D721Med (cell line): ENCODE measurements at regions not wholly inside any gene's neighbourhood (a gene's known extent, or its start where the extent isn't known, plus 50 kb on each side); places are given as distances from the start of the nearest gene placed in this dataset.

ENCODE experiments used
- DNase-seq: peaks from one replicate; pipeline ENCODE4 v3.0.0; 2011; ENCODE audit warnings: low spot score; ENCODE audit not compliant: insufficient read length
- FAIRE-seq: peaks from 2 replicates; lab custom pipeline; 2011; peaks lifted over from hg19 to GRCh38; lab: Jason Lieb, UNC
- TF ChIP-seq, protein P1 (sequence below): IDR thresholded peaks from 2 replicates; pipeline ENCODE4 v1.5.1; 2012; ENCODE audit warnings: mild to moderate bottlenecking, control low read depth; ENCODE audit not compliant: insufficient read depth; ENCODE audit errors: missing control alignments

DNA sequence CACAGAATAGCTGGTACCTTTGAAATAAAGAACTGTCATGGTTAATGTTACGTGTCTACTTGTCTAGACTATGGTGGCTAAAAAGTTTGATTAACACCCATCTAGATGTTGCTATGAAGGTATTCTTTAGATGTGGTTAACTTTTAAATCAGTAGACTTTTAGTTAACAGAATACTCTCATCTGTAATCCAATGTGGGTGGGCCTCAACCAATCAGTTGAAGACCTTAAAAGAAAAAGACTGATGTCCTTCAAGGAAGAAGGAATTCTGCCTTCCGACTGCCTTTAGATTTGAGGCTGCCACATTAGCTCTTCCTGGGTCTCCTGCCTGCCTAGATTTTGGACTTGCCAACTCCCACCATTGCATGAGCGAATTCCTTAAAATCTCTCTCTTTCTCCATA is 113.0 kb upstream of the CACUL1 start:
- TF ChIP-seq, protein P1, sequence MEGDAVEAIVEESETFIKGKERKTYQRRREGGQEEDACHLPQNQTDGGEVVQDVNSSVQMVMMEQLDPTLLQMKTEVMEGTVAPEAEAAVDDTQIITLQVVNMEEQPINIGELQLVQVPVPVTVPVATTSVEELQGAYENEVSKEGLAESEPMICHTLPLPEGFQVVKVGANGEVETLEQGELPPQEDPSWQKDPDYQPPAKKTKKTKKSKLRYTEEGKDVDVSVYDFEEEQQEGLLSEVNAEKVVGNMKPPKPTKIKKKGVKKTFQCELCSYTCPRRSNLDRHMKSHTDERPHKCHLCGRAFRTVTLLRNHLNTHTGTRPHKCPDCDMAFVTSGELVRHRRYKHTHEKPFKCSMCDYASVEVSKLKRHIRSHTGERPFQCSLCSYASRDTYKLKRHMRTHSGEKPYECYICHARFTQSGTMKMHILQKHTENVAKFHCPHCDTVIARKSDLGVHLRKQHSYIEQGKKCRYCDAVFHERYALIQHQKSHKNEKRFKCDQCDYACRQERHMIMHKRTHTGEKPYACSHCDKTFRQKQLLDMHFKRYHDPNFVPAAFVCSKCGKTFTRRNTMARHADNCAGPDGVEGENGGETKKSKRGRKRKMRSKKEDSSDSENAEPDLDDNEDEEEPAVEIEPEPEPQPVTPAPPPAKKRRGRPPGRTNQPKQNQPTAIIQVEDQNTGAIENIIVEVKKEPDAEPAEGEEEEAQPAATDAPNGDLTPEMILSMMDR = no peak
- FAIRE-seq (no peak), DNase-seq (no peak)

DNA sequence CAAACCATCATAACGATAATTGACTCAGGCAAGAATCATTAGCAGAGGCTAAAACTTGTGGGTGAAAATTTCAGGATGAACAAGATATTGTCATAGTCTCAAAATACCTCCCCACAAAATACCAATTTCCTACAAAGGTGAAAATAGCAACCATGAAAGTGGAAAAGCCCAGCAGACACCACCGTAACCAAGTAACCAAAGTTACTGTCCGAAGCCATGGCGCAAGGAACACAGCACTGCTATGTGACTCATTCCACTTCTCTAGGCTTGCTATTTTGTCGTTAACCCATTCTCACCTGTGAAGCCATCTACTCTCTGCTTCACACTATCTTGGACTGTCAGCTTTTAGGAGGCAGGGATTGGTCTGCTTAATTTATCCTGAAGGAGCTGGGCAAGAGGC is 113.8 kb upstream of the CACUL1 start:
- FAIRE-seq = no peak
- TF ChIP-seq, protein P1 = no peak
- no peak for DNase-seq

DNA sequence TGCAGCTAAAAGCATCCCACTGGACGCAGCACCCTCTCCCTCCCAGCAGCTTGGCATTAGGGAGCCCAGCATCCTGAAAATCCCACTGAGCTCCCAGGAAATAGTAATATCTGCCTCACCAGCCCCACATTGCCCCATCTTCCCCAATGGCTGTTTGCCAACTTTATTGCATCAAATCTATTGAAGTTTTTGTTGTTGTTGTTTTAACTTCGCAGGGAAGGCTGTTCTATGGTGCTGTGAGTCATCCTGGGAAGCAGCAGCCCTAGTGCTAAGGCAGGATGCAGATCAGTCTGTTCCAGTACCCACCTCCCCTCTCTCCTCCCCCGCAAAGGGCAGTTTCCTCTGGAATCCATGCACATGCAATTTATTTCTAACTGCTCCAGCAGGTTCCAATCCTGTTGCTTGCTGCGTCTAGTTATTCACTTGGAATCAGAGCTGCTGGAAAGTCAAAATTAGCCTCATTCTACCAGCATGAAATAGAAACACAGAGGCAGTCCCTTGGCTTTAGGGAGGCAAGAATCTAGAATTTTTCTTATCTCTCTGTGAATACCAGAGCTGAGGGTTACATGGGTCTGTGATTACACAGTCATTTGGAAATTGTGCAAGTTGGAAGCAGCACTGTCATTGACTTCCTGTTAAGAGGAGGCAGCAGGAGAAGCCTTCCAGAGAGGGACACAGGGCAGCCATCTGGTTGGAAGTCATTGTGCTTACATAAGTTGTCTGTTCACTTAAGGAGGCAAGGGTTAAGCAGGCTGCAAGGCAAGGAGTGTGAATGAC is 115.9 kb upstream of the CACUL1 start:
- no peak for DNase-seq
- no peak for FAIRE-seq

DNA sequence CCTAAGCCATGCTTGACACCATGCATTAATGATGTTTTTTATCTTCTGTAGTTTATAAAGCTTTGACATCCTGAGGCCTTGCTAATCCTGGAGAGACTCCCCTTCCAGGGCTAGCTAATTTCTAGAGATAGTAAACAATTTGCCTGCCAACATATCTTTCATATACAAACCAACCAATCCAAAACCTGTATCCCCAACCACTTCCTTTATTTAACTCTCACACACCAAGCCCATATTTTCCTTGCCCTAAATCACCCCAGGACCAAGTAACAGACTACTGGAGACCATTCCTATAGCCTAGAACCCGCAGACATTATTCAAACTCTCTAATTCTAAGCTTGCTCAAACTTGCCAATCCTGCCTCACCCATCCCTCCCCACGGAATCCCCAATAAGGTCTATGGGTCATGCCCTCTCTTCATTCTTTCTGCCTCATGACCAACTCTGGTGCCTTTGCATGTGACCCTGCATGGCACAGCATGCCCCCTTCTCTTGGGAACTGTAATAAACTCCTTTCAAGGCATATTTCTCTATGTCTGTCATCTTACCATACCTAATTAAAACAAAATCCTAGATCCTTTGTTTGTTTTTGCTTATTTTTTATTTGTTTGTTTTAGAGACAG is 116.6 kb upstream of the CACUL1 start:
- DNase-seq = no peak
- TF ChIP-seq, protein P1 = no peak
- no peak for FAIRE-seq

More for the DNA sequence above, 115.9 kb upstream of the CACUL1 start:
- TF ChIP-seq, protein P1 = no peak

DNA sequence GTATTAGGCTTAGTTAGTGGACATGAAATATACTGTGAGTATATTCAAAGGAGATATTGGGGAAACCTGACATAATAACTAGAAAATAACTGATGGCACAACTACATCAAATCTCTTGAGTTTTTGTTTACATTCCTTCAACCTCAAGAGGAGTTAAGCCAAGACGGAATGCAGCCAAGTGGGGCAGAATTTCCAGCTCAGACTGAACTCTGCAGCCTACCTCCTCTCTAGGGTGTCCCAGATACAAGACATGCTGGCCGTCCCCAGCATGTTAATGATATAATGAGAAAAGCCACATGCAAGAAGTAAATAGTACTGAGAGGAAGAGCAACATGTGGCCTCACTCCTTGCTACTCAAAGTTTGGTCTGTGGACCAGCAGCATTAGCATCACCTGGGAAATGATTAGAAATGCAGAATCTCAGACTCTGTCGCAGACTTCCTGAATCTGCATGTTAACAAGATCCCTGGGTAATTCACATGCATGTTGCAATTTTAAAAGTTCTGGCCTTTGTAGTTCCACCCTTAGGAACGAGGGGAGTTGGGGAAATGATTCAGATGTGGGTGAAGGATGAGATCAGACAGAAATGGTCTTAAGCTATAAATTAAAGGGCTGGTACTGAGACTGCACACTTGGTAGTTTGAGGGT is 118.4 kb upstream of the CACUL1 start:
- no peak for FAIRE-seq

DNA sequence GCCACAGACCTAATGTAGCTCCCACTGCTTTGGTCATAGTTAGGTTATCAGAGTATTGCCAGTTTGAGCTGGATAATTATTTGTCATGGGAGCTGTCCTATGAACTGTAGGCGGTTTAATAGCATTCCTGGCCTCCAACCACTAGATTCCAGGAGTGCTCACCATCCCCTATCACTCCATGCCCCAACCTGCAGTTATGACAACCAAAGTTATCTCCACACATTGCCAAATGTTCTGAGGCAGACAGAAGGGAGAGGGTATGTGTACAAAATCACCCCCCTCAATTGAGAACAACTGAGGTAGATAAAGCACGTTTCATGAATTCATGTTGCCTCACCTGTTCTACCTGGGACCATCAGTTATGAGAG is 119.0 kb upstream of the CACUL1 start:
- TF ChIP-seq, protein P1 = no peak
- FAIRE-seq (no peak), DNase-seq (no peak)

More for the DNA sequence above, 118.4 kb upstream of the CACUL1 start:
- DNase-seq = no peak
- TF ChIP-seq, protein P1 = no peak
